Breast epithelium (tissue), 3 donors: ENCODE measurements at regions not wholly inside any gene's neighbourhood (a gene's known extent, or its start where the extent isn't known, plus 50 kb on each side); places are given as distances from the start of the nearest gene placed in this dataset.

Source experiments
- POLR2A ChIP-seq: fragments of 450-650 bp; IDR thresholded peaks from one replicate; pipeline ENCODE4 v1.6.1; 2016; ENCODE audit warnings: antibody characterized with exemption, mild to moderate bottlenecking, moderate library complexity
- TF ChIP-seq, protein P1 (sequence below), 3 donors: fragments of 450-650 bp; IDR thresholded peaks; one replicate each; pipeline ENCODE4 v1.5.1; 2016 to 2017; ENCODE audit warnings: antibody characterized with exemption in 3 of 3, mild to moderate bottlenecking in 3 of 3, moderate library complexity in 3 of 3

DNA sequence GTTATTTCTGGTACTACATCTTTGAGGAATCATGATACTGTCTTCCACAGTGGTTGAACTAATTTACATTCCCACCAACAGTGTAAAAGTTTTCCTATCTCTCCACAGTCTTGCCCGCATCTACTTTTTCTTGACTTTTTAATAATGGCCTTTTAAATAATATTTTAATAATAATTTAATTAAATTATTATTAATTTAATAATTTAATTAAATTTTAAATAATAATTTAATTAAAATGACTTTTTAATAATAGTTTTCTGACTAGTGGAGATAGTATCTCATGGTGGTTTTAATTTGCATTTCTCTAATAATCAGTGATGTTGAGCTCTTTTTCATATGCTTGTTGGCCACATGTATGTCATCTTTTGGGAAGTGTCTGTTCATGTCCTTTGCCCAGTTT is 1395.0 kb upstream of the ADGRL3 start:
- TF ChIP-seq, protein P1, sequence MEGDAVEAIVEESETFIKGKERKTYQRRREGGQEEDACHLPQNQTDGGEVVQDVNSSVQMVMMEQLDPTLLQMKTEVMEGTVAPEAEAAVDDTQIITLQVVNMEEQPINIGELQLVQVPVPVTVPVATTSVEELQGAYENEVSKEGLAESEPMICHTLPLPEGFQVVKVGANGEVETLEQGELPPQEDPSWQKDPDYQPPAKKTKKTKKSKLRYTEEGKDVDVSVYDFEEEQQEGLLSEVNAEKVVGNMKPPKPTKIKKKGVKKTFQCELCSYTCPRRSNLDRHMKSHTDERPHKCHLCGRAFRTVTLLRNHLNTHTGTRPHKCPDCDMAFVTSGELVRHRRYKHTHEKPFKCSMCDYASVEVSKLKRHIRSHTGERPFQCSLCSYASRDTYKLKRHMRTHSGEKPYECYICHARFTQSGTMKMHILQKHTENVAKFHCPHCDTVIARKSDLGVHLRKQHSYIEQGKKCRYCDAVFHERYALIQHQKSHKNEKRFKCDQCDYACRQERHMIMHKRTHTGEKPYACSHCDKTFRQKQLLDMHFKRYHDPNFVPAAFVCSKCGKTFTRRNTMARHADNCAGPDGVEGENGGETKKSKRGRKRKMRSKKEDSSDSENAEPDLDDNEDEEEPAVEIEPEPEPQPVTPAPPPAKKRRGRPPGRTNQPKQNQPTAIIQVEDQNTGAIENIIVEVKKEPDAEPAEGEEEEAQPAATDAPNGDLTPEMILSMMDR (IDR thresholded peaks at IDR 0.05) = no peak
- no peak for TF ChIP-seq POLR2A
